ENCODE measurements at regions not wholly inside any gene's neighbourhood (a gene's known extent, or its start where the extent isn't known, plus 50 kb on each side); places are given as distances from the start of the nearest gene placed in this dataset.

DNA sequence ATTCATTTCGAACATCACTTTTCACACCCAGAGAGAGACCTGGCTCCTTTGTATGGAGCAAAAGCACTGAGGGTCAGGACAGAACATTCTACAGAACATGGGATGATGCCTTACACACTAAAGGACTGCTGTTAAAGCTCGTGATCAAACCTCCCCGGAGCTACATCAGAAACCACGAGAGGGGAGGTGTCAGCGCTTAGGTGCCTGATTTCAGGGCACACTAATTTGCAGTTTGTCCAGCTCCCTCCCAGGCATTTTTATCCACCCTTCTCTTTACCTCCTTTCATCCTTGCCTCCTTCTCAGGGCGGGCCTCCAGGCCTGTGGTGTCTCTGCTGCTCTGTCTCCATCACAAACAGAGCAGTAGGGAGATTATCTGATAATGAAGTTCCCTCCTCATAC is 127.5 kb downstream of the VPREB1 start:
- no peak overlapping the region for H3K4me2 ChIP-seq
- no peak overlapping the region for H3K27ac ChIP-seq
- H3K27me3 ChIP-seq, result peaks cover 100% of the 10 kb centered on the region
- no peak overlapping the region for H3K9ac ChIP-seq
- Mint-ChIP-seq H3K27me3 (ENCODE audit: insufficient read depth, low read depth) (peaks cover 9% of the 10 kb centered on the region), H3K36me3 (no peaks in the 10 kb centered on the region), H3K4me3 (no peak overlapping the region), H3K9me3 (no peaks in the 10 kb centered on the region), H3K4me1 (peaks cover 19% of the 10 kb centered on the region), H3K27ac (no peak overlapping the region)
- no peaks in the 10 kb centered on the region for H3F3A ChIP-seq (ENCODE audit: low read depth)
- no peaks in the 10 kb centered on the region for H3K36me3 ChIP-seq
- DNase-seq (ENCODE audit: low spot score), result no peak
- H3K4me3 ChIP-seq, result no peak overlapping the region
- H3K79me2 ChIP-seq (ENCODE audit: low read depth), result no peaks in the 10 kb centered on the region
- no peak overlapping the region for H2AFZ ChIP-seq (replicated peaks)
- H3K4me1 ChIP-seq, result peaks cover 7% of the 10 kb centered on the region
- TF ChIP-seq, protein P1, sequence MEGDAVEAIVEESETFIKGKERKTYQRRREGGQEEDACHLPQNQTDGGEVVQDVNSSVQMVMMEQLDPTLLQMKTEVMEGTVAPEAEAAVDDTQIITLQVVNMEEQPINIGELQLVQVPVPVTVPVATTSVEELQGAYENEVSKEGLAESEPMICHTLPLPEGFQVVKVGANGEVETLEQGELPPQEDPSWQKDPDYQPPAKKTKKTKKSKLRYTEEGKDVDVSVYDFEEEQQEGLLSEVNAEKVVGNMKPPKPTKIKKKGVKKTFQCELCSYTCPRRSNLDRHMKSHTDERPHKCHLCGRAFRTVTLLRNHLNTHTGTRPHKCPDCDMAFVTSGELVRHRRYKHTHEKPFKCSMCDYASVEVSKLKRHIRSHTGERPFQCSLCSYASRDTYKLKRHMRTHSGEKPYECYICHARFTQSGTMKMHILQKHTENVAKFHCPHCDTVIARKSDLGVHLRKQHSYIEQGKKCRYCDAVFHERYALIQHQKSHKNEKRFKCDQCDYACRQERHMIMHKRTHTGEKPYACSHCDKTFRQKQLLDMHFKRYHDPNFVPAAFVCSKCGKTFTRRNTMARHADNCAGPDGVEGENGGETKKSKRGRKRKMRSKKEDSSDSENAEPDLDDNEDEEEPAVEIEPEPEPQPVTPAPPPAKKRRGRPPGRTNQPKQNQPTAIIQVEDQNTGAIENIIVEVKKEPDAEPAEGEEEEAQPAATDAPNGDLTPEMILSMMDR (IDR thresholded peaks at IDR 0.05), result no peak
- TF ChIP-seq EZH2 (IDR thresholded peaks at IDR 0.05) (no peak), EZH2phosphoT487 (IDR thresholded peaks at IDR 0.05) (no peak)
- no peaks in the 10 kb centered on the region for H3K9me3 ChIP-seq (ENCODE audit: low read depth)
- no peaks in the 10 kb centered on the region for H4K20me1 ChIP-seq (ENCODE audit: low read depth)

DNA sequence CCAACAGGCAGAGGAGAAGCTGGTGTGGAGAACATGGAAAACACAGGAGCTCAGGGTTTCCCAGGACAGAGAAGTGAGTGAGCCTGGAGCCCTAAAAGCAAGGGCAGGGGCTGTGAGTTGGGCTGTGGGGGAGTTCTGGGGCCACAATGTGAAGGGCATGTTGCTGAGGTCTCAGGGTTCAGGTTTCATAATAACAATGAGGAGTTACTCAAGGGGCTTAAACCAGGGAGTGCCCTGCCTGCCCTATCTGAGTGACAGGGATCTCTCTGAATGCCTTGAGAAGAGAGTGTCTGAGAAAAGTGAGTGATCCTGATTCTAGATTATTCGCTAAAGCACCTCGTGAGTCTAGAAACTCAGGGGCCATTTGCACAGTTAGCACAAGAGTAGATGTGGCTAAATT is 129.6 kb downstream of the VPREB1 start:
- DNase-seq (ENCODE audit: low spot score), result no peak
- no peak overlapping the region for H3K9ac ChIP-seq
- peaks cover 11% of the 10 kb centered on the region for H3K27me3 Mint-ChIP-seq (ENCODE audit: insufficient read depth, low read depth)
- no peak overlapping the region for H3K4me2 ChIP-seq
- peaks cover 15% of the 10 kb centered on the region for H3K4me1 Mint-ChIP-seq
- no peaks in the 10 kb centered on the region for H4K20me1 ChIP-seq (ENCODE audit: low read depth)
- no peaks in the 10 kb centered on the region for H3K36me3 Mint-ChIP-seq
- no peak overlapping the region for H3K4me3 Mint-ChIP-seq
- no peaks in the 10 kb centered on the region for H3F3A ChIP-seq (ENCODE audit: low read depth)
- H3K36me3 ChIP-seq, result no peaks in the 10 kb centered on the region
- H3K27ac Mint-ChIP-seq, result no peak overlapping the region
- peaks cover 2% of the 10 kb centered on the region for H3K4me1 ChIP-seq
- H3K9me3 Mint-ChIP-seq, result no peaks in the 10 kb centered on the region
- peaks cover 100% of the 10 kb centered on the region for H3K27me3 ChIP-seq
- H3K9me3 ChIP-seq (ENCODE audit: low read depth), result no peaks in the 10 kb centered on the region
- H3K79me2 ChIP-seq (ENCODE audit: low read depth), result no peaks in the 10 kb centered on the region
- TF ChIP-seq, protein P1 (IDR thresholded peaks at IDR 0.05), result no peak
- TF ChIP-seq EZH2phosphoT487 (IDR thresholded peaks at IDR 0.05) (no peak), EZH2 (IDR thresholded peaks at IDR 0.05) (no peak)
- H2AFZ ChIP-seq (replicated peaks), result no peak overlapping the region
- no peak overlapping the region for H3K4me3 ChIP-seq
- H3K27ac ChIP-seq, result no peak overlapping the region

DNA sequence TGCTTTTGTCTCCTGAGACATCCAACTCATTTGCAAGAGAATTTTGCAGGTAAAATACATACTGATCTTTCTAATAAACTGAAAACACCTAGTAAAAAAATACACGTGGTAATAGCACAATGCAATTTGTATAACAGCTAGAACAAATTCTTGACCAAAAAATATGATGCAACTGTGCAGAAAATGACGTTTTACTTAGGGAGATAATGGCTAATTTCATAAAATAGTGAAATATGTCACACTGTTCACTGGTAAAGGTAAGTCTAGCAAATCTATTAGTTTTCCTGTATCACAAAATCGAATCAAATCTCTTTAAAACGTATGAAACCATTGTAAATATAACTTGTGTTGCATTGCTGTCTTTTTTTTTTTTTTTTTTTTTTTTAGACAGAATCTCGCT is 130.0 kb downstream of the VPREB1 start:
- Histone ChIP-seq H3K4me3 (no peak overlapping the region), H3K79me2 (ENCODE audit: low read depth) (no peaks in the 10 kb centered on the region), H4K20me1 (ENCODE audit: low read depth) (no peaks in the 10 kb centered on the region), H2AFZ (replicated peaks) (no peak overlapping the region), H3K27ac (no peak overlapping the region), H3K36me3 (no peaks in the 10 kb centered on the region), H3K27me3 (peaks cover 100% of the 10 kb centered on the region), H3K9ac (no peak overlapping the region), H3K4me1 (no peaks in the 10 kb centered on the region), H3K9me3 (ENCODE audit: low read depth) (no peaks in the 10 kb centered on the region), H3F3A (ENCODE audit: low read depth) (no peaks in the 10 kb centered on the region), H3K4me2 (no peak overlapping the region)
- Mint-ChIP-seq H3K4me1 (peaks cover 11% of the 10 kb centered on the region), H3K36me3 (no peaks in the 10 kb centered on the region), H3K27ac (no peak overlapping the region), H3K27me3 (ENCODE audit: insufficient read depth, low read depth) (peaks cover 11% of the 10 kb centered on the region), H3K9me3 (no peaks in the 10 kb centered on the region), H3K4me3 (no peak overlapping the region)
- no peak for TF ChIP-seq EZH2 (IDR thresholded peaks at IDR 0.05)
- TF ChIP-seq, protein P1 (IDR thresholded peaks at IDR 0.05), result no peak
- no peak for DNase-seq (ENCODE audit: low spot score)

All from neural progenitor cell (in vitro differentiated cells).